ENCODE measurements at regions not wholly inside any gene's neighbourhood (a gene's known extent, or its start where the extent isn't known, plus 50 kb on each side); places are given as distances from the start of the nearest gene placed in this dataset.

DNA sequence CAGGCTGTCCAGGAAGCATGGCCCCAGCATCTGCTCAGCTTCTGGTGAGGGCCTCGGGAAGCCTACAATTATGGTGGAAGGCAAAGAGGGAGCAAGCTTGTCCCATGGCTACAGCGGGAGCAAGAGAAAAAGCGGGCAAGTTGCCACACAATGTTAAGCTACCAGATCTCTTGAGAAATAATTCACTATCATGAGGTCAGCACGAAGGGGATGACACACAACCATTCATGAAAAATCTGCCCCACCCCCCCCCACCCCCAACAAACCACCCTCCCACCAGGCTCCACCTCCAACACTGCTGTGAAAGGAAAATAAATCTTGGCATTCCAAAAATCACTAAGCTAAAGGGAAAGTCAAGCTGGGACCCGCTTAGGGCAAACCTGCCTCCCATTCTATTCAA, 545.8 kb upstream of the NRP1 start:
- WGBS, 2 donors (ENCODE audit: low coverage in 1 of 2), result 93 to 96% methylated on average over 4 to 5 of the region's 5 CpGs
- ATAC-seq, result no peak
- no peaks in the 10 kb centered on the region for H3K27me3 ChIP-seq
- no peak overlapping the region for H3K4me3 ChIP-seq
- no peaks in the 10 kb centered on the region for H3K4me1 ChIP-seq
- H3K27ac ChIP-seq, result no peak overlapping the region
- H3K36me3 ChIP-seq, result no peaks in the 10 kb centered on the region
- no peak for TF ChIP-seq POLR2AphosphoS5 (IDR thresholded peaks at IDR 0.05)
- no peak for TF ChIP-seq POLR2A (IDR thresholded peaks at IDR 0.05)
- TF ChIP-seq EP300 (IDR thresholded peaks at IDR 0.05), result no peak
- TF ChIP-seq, protein P1, sequence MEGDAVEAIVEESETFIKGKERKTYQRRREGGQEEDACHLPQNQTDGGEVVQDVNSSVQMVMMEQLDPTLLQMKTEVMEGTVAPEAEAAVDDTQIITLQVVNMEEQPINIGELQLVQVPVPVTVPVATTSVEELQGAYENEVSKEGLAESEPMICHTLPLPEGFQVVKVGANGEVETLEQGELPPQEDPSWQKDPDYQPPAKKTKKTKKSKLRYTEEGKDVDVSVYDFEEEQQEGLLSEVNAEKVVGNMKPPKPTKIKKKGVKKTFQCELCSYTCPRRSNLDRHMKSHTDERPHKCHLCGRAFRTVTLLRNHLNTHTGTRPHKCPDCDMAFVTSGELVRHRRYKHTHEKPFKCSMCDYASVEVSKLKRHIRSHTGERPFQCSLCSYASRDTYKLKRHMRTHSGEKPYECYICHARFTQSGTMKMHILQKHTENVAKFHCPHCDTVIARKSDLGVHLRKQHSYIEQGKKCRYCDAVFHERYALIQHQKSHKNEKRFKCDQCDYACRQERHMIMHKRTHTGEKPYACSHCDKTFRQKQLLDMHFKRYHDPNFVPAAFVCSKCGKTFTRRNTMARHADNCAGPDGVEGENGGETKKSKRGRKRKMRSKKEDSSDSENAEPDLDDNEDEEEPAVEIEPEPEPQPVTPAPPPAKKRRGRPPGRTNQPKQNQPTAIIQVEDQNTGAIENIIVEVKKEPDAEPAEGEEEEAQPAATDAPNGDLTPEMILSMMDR (IDR thresholded peaks at IDR 0.05), result no peak
- H3K9me3 ChIP-seq, result no peaks in the 10 kb centered on the region

DNA sequence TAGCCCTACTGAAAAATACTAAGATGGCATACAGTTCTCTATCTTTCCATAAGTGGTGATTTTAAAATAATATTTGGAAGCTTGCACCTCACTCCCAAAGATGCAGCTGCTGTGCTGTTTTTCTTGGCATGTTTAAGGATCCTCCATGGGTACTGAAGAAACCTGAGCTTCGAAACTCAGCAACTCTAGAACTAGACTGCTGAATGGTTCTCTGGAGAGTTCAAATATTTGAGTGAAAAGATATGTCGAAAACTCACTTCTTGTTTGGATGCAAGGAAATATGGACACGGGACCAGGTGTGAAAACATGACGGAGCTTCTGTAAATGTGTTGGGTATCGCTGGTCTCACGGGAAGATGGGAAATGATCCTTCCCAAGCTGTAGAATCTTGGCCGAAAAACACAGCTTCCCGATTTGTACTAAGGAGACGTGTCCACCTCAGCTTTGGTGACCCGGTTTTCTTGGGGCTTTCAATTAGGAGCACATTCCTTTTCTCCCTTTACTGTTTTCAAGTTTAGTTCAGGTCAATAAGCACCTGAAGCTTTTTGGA, 543.8 kb upstream of the NRP1 start:
- no peaks in the 10 kb centered on the region for H3K4me1 ChIP-seq
- WGBS, 2 donors (ENCODE audit: low coverage in 1 of 2), result 89 to 93% methylated on average over 9 to 10 of the region's 10 CpGs
- ATAC-seq, result no peak
- no peaks in the 10 kb centered on the region for H3K27me3 ChIP-seq
- H3K9me3 ChIP-seq, result no peaks in the 10 kb centered on the region
- no peaks in the 10 kb centered on the region for H3K36me3 ChIP-seq
- no peak for TF ChIP-seq POLR2A (IDR thresholded peaks at IDR 0.05)
- TF ChIP-seq, protein P1 (IDR thresholded peaks at IDR 0.05), result no peak
- TF ChIP-seq POLR2AphosphoS5 (IDR thresholded peaks at IDR 0.05), result no peak
- TF ChIP-seq EP300 (IDR thresholded peaks at IDR 0.05), result no peak
- no peak overlapping the region for H3K4me3 ChIP-seq
- H3K27ac ChIP-seq, result no peak overlapping the region

DNA sequence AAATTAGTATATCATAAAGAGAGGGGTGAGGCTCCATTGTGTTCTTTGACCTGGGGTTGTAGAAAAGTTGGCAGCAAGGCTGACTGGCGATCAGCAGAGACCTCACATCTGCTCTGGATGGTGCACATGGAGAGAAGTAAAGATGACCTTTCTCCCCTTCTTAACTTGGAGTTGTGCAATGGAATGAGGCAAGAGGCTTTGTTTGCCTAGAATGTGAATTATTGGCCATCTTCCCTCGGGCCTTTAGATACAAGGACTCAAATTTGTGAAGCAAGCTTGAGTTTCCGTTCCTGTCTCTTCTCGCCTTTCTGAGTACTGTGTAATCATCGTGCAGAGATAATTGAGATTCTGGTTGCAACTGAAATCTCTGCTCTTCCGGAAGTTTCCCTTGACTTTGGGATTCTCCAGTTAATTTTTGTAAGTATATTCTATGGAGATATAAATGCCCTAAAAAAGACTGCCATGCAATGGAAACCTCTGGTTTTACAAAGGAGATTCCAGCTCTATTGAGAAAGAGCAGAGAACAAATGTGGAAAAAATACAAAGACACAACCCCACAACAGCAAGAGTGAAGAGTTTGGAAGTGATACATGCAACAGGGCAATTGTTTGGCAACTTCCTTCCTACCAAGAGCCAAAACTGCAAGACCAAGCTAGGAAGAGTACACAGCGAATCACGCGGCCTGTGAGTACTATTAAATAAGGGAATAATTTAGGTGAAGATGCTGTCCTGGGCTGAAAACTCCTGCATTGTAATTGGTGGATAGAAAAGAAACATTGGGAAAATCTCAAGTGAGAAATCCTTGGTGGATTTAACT, 542.3 kb upstream of the NRP1 start:
- Histone ChIP-seq H3K4me3 (no peak overlapping the region), H3K36me3 (no peaks in the 10 kb centered on the region), H3K4me1 (no peaks in the 10 kb centered on the region), H3K9me3 (no peaks in the 10 kb centered on the region), H3K27me3 (no peaks in the 10 kb centered on the region), H3K27ac (no peak overlapping the region)
- TF ChIP-seq POLR2AphosphoS5 (IDR thresholded peaks at IDR 0.05), result no peak
- TF ChIP-seq, protein P1 (IDR thresholded peaks at IDR 0.05), result no peak
- 90 to 99% methylated on average over 7 to 8 of the region's 9 CpGs for WGBS, 2 donors (ENCODE audit: low coverage in 1 of 2)
- peak; percentile 28 for ATAC-seq

DNA sequence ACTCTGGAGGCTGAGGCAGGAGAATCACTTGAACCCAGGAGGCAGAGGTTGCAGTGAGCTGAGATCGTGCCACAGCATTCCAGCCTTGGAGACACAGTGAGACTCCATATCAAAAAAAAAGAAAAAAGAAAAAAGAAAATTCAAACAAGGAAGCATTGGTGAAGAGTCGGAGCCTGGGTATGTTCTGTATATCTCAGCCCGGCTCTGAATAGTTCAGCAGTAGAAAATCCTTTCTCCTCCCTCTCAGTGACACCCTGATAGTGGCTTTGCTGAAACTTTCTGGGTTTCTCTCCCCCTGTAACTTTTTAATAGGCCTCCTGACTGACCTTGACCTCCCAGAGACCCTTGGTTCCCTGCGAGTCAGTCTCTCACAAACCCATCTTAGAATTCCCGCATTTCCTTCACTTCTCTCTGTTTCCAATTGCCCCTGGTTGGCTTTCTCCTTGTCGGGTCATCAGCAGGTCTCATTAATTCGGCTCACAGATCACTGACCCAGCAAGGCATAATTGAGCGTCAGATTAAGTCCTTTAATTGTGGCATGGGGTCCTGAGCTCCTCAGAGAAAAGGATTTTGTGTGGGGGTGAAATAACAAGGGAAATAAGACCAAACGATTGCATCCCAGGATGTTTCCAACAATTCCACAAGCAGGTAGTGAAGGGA, 541.6 kb upstream of the NRP1 start:
- H3K36me3 ChIP-seq, result no peaks in the 10 kb centered on the region
- H3K27me3 ChIP-seq, result no peaks in the 10 kb centered on the region
- H3K9me3 ChIP-seq, result no peaks in the 10 kb centered on the region
- TF ChIP-seq POLR2AphosphoS5 (IDR thresholded peaks at IDR 0.05) (no peak), POLR2A (IDR thresholded peaks at IDR 0.05) (no peak), EP300 (IDR thresholded peaks at IDR 0.05) (no peak)
- TF ChIP-seq, protein P1 (IDR thresholded peaks at IDR 0.05), result no peak
- ATAC-seq, result no peak
- WGBS, 2 donors (ENCODE audit: low coverage in 1 of 2), result 90 to 100% methylated on average over 4 to 5 of the region's 9 CpGs
- no peaks in the 10 kb centered on the region for H3K4me1 ChIP-seq
- no peak overlapping the region for H3K27ac ChIP-seq
- H3K4me3 ChIP-seq, result no peak overlapping the region
